GM19238 (cell line): ENCODE measurements at regions not wholly inside any gene's neighbourhood (a gene's known extent, or its start where the extent isn't known, plus 50 kb on each side); places are given as distances from the start of the nearest gene placed in this dataset.

Experiments
- DNase-seq: peaks from one replicate; pipeline ENCODE4 v3.0.0; 2011; ENCODE audit warnings: low spot score; ENCODE audit not compliant: insufficient read length

GRCh38 chr6:131382631-131383030 lies 190.4 kb upstream of the ARG1 start:
- no peak for DNase-seq

DNA sequence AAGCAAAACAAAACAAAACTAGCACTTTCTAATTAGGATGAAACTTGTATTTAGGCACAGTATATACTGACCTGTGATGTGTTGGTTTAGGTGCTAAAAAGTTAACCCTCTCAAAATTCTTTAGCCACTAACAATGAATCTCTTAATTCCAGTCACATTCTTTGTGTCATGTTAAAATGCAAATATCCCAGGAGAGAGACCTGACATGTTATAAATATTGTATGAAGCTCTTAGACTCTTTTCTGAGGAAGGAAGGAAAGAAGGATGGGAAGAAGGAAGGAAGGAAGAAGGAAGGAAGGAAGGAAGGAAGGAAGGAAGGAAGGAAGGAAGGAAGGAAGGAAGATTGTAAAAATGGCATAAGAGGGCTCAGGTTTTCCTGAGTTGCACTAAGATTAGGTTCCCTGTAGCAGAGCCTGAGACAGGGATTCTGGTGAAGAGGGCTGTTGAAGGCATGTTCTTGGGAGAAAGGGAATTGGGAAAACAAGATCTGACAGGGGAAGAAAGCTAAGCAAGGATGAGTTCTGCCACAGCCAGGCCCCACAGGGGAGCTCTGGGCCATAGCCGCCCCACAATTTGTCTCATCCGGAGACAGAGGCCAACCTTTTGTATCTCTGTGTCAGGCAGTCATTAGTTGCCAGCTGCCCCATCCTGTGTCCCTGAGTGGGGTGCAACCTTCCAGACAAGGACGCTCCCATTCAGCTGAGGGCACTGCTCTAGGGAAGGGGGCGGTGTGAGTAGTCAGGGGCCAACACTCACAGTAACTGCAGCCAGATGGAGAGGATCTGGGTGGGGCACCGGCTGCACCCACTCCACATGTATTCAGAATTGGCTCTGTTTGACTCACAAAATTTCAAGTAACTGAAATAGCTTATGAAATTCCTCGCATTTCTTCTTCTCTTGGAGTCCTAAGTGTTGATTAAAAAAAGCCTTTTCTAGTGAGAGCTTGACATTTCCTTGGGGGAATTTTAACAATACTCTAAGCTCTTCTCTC lies 189.3 kb upstream of the ARG1 start:
- DNase-seq = no peak

DNA sequence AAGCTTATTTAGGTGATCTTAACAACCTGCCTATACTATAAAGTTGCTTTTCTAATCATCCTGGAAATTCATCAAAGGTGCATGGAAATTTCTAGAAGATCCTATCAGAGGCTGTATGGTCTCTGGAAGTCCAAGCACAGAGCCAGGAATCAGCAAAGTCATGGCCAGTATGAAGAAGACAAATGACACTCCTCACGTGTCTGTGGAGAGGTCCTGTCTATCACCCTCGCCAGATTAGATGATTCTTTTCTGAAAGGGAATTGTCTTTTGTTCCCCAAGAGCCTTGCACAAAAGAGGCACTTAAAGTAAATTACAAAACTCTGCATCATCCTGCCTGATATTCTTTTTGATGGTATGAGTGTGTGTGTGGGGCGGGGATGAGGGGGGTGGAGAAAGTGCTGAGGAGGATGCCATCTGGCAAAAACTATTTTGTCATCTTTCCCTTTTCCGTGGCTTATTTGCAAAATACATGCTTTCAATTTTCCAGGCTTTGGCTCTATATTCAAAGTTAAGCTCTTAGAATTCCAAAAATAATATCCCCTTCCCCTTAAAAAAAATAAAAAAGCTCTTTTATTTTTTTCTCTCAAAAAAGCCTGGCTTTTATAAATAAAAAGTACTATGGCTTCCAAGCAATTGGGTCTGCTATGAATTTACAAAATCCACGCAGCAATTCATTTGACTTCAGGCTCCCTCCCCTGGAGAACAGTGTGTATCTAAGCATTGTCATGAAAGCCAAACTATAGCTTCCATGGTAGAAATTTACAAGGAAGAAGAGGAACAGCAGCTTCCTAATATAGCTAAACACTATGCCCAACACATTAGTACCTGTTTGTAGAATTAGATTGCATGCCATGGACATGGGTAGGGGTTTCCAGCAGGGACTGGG lies 185.2 kb upstream of the ARG1 start:
- DNase-seq = no peak

GRCh38 chr6:131390322-131390721 lies 182.7 kb upstream of the ARG1 start:
- no peak for DNase-seq

GRCh38 chr6:131391116-131391515 lies 181.9 kb upstream of the ARG1 start:
- no peak for DNase-seq

DNA sequence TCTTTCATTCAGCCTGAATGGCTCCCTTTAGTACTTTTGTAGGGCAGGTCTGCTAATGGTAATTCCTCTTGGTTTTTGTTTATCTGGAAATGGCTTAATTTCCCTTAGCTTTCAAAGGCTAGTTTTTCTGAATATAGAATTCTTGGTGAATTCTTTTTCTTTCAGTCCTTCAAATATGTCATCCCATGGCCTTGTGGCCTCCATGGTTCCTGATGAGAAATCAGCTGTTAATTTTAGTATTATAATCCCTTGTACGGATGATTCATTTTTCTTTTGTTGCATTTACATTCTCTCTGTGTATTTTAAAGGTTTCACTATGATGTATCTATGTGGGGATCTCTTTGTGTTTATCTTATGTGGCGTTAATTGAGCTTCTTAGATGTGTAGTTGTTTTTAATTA lies 179.6 kb upstream of the ARG1 start:
- DNase-seq = no peak

- DNase-seq = no peak
Measured at GRCh38 chr6:131394768-131395432, 178.1 kb upstream of the ARG1 start.

DNA sequence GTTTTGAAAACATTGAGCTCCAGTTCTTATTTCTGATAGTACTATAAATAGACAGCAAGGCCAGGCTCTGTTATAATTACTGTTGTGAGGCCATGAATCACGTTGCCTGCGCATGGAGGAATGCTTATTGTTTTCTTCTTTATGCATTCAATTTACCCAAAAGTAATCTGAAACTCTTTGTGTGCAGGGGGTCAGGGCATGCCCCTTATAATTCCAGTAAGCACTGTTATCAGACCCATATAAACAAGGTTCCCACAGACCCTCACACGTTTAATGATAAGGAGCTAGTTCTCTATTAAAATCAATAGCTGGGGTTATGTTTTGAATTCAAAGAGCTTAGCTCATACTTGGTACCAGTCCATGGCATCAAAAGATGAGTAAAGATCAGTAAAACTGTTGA lies 174.8 kb upstream of the ARG1 start:
- DNase-seq = no peak

- DNase-seq = no peak
Measured at GRCh38 chr6:131399433-131399832, 173.6 kb upstream of the ARG1 start.

- no peak for DNase-seq
Measured at GRCh38 chr6:131400054-131400778, 172.8 kb upstream of the ARG1 start.

DNA sequence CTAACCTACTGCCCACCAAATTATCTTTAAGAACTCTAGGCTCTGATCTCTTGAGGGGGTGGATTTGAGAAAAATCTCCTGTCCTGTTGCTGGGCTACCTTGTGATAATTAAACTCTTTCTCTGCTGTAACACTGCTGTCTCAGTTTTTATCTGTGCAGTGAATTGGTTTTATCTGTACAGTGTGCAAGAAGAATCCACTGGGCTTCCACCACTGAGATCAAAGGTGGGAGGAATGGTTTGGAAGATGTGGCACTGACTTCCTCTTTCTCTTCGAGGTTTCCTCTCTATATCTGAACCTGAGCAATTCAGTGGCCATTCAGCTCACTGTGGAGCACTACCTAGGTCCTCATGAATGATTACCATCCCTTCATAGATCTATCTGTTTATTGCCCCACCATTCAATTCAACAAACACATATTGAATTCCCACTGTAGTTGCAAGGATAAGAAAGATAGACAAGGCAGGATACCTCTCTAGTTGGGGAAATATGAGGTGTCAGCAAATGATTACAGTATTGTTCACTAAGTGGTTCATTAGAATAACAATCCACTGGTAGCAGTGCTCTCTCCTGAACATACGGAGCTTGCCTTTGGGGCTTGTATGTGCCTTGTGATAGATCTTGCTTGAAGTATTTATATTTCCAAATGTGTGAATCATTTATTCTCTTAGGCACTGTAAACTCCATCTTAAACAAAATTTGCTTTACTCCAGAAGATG lies 172.1 kb upstream of the ARG1 start:
- no peak for DNase-seq

DNA sequence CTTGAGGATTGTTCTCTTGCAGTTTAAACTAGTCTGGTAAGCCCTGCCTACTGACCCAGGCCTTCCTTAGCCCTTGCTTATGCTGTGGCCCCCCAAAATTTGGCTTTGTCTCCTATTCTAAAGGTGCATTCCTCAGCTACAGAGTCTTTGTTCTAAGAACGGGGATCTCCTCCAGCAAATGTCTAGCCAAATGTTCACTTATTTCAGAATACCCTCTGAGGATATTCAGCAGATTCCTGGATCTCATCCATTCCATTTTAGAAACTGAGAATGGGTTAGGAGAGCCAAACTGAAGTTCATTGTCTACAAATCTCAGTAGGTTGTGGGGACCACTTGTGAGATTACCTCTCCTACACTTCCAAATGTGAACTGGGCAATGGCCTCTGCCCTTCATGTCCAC lies 164.2 kb upstream of the ARG1 start:
- no peak for DNase-seq

- DNase-seq = no peak
Measured at GRCh38 chr6:131410785-131411184, 162.2 kb upstream of the ARG1 start.

DNA sequence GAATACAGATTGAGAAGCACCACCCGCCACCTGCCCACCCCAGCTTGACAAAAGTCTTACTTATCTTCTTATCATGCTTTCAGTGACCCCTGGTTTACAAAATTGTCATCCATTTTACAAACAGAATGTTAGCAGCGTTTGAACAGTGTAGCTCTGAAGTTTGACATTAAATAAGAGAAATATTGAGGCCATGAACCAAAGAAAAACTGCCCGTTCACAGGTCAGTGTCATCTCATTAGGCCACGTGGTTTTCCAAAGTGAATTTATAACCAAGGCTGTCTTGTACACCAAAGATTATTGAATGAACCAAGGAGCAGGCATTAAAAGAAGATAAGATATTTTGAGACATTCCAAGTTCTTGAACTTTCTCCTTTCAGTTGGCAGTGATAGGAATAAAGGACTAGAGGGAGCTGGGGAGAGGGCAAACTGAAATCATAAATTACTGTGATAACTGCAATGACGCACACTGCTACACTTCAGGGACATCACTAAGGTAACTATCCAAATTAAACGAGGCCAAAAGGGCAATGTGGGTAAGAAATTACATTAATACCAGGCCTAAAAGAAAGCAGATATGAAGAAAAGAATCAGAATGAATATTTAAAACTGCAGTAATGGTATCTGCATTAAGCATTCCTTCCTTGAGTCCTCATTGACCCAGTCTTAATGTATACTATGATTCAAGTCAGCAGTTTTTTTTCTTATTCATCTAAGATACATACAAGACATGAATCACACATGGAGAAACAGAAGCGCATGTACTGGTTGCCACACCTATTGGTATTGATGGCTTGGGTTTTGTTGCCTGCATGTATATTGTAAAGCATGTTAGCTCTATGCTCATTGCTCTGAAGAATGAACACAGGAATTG lies 159.8 kb upstream of the ARG1 start:
- no peak for DNase-seq

- no peak for DNase-seq
Measured at GRCh38 chr6:131413831-131414191, 159.2 kb upstream of the ARG1 start.

GRCh38 chr6:131414956-131415355 lies 158.1 kb upstream of the ARG1 start:
- no peak for DNase-seq

DNA sequence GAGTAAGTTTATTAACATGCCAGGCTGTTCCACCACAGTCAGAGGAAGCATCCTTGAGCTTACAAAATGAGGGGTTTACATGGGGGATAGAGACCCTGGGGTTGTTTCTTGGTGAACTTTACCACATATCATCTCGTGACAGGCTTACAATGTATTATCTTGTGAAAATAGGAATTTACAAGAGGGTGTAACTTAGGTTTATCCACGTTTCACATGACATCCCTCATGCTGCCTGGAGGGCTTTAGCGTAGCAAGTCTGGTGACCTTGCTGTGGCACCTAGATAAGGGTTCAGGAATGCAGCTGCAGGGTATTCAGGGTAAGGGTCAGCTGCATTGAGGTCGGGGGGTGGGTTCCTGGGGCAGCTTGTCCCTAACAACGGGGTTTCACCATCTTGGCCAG lies 154.6 kb upstream of the ARG1 start:
- no peak for DNase-seq

DNA sequence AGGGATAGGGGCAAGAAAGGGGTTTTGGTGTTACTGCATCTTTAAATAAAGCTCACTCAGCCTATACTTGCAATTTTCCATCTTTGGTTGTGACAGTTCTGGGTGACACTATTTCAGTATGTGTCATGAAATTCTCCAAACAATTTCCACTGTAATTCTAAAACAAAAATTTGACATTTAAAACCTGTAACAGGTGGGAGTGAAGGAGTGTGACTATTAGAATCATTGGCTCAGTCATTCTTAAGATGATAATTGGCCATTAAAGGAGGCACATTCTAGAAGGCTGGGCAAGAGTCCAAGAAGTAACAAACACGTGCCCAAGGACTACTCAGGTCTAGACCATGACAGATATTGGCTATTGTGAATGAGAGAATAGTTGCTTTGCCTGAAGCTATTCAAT lies 153.3 kb upstream of the ARG1 start:
- DNase-seq = no peak

DNA sequence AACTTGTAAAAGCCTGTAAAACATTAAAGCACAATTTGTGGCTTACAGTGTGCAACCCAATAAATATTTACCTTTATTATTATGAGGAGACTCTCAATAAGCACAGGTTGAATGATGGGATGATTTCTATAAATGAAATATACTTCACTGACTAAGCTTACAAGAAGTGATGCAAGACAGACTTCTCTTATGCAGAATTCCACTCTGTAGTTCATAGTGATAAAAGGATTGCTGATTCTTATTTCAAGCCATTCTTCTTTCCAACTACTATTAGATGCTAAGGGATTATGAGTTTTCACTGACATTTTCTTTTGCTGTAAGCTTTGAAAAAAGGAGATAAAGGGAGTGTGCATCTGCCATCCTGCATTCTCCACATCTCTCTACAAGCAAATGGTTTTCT lies 149.0 kb upstream of the ARG1 start:
- no peak for DNase-seq

- no peak for DNase-seq
Measured at GRCh38 chr6:131424475-131424874, 148.6 kb upstream of the ARG1 start.
